Fibroblast of mammary gland (primary cell): ENCODE measurements at regions not wholly inside any gene's neighbourhood (a gene's known extent, or its start where the extent isn't known, plus 50 kb on each side); places are given as distances from the start of the nearest gene placed in this dataset.
"Not testable (repeated sequence)": the region's sequence is repeated elsewhere in the genome, so short reads cannot be mapped to it uniquely, and the experiment has no call there.

ENCODE experiments used
- DNase-seq: peaks from one replicate; pipeline ENCODE4 v3.0.0-alpha.2; 2010; ENCODE audit warnings: low read depth
- H3K4me3 ChIP-seq: 2 replicates; pipeline ENCODE4 v1.5.1; 2011; ENCODE audit warnings: low read depth, mild to moderate bottlenecking, low read length, moderate library complexity; ENCODE audit not compliant: control insufficient read depth

DNA sequence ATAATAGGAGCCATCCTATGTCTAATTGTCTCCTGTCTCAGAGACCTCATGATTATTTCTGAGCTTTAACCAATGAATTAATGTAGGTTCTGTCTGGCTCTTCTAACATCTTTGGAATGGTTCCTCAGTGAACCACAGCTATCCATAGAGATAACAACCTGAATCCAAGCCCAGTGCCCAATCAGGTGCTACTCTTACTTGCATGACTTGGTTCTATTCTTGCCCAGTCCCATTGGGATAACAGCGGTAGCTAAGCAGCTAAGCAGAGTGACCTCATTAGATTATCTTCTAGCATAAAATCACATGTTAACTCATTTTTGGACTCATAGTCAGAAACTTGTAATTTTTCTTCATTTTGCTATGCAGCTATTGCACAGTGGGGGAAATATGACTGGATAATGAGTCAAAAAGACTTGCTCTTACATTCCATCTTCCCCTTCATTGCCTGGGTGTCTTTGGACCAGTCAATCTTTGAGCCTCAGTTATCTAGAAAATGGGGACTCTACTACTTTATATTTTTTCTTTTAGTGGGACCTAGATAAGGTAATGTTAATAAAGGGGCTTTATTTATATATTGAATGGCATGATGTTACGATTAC, 309.1 kb upstream of the NOTCH2NLA start:
- not testable (repeated sequence) for H3K4me3 ChIP-seq

DNA sequence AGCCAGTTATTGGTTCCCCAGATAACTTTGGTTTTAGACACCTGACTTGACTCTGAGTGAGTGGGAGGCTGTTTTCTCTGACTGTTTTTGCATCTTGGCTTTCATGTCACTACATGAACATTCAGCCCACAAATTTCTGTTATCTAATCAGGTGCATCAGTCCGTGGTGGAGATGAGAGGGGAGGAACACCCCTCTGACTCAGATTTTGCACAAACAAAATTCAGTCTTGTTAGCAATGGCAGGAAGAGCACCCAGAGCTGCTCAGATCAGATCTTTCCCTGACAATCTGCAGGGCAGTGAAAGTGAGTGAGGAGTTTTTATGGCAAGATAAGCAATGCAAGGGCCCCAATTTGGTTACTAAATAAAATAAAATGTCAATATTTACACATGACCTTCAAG, 307.2 kb upstream of the NOTCH2NLA start:
- H3K4me3 ChIP-seq, result not testable (repeated sequence)

More for the DNA sequence above, 309.1 kb upstream of the NOTCH2NLA start:
- DNase-seq, result not testable (repeated sequence)

DNA sequence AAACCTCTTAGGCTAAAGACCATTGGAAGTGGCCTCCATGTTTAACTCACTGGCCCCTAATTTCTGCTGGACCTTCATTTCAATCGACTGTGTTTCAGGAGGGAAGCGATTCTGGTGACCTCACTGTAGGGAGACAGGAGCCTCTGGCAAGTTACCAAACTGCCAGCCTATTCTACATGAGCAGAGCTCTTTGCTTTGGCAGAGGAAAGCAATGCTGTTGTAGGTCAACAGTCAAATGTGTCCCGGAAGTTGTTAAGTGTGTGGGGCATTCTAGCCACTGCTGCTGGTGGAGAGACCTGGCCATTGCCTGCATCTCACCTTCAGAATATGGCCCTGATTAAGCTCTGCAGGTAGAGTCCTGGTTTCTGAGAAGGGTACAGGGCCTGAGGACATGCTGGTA, 306.8 kb upstream of the NOTCH2NLA start:
- not testable (repeated sequence) for DNase-seq, H3K4me3 ChIP-seq

More for the DNA sequence above, 307.2 kb upstream of the NOTCH2NLA start:
- DNase-seq, result not testable (repeated sequence)

DNA sequence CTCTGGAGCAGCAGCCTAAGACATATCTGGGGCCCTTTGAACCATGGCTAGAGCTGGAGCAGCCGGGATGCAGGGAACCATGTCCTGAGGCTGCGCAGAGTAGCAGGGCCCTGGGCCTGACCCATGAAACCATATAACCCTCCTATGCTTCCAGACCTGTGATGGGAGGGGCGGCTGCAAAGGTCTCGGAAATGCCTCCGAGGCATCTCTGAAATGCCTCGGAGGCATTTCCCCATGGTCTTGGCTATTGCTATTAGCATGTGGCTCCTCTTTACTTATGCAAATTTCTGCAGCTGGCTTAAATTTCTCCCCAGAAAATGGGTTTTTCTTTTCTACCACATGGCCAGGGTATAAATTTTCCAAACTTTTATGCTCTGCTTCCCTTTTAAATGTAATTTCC, 302.1 kb upstream of the NOTCH2NLA start:
- DNase-seq, H3K4me3 ChIP-seq: not testable (repeated sequence)

DNA sequence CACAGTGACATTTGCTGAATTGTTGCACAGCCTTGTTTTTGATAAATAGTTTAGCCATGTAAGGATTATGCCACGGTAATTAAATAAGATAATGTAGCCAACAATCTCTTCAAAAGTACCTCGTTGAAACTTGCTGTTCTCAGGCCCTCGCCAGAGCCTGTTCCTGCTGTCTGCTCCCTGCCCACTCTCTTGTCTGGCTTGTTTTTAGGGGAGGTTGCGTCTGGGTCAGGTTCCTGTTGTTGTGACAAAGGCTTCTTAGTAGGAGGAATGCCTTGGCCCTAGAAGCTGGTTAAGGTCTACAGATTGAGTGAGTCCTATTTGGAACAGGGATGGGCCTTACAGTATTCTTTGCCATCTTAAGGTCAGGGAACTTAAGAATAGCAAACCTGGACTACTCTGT, 294.0 kb upstream of the NOTCH2NLA start:
- not testable (repeated sequence) for H3K4me3 ChIP-seq, DNase-seq

DNA sequence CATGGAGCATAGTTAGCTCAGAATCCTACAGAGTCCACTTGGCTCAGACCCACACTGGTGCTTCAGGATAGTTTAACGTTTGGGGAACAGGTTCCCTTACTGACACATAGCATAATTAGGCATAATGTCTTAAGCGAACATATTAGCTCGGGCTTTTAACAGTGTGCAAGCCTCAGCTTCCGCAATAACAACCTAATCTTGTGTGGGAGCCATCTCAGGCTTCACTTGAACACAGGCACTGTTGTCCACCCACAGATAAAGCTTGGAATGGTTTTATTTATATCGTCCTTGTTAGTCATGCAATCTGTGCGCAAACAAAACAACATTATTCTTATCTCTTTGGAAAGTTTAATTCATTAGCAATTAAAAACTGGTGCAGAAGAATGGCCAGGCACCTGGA, 293.5 kb upstream of the NOTCH2NLA start:
- not testable (repeated sequence) for DNase-seq, H3K4me3 ChIP-seq

DNA sequence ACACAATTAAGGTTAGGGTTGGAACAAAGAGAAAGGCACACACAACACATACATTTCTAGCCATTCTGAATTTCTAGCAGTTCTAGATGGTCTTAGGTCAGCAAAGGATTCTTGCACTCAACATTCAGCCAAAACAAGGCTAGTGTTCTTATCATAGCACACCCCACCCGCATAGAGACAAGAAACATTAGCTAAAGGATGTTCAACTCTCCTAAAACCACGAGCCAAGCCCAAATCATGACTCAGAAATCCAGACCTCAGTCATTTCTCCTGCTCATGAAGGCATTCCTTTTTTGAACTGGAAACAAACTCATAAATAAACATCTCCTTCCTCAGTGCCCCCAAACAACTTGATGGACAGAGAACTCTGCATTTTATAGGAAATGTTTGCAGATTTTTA, 293.0 kb upstream of the NOTCH2NLA start:
- not testable (repeated sequence) for DNase-seq, H3K4me3 ChIP-seq

DNA sequence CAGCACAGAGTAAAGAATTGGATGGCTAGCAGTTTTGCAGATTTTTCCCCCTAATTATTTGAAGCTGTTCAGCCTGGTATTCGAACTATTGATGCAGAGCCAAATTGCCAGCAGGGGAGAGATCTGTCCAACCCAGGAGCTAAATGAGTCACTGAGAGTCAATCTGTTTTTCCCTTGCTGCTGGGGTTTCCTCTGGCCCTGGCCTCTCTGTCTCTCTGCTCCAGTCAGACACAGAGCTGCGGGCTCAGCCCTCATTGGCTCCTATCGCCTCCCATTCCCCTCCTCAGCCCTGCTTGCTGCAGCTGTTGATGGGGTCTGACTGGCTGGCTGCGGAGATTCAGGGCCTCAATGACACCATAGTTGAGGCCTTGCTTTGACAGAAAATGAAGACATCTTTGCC, 284.9 kb upstream of the NOTCH2NLA start:
- DNase-seq, H3K4me3 ChIP-seq: not testable (repeated sequence)

DNA sequence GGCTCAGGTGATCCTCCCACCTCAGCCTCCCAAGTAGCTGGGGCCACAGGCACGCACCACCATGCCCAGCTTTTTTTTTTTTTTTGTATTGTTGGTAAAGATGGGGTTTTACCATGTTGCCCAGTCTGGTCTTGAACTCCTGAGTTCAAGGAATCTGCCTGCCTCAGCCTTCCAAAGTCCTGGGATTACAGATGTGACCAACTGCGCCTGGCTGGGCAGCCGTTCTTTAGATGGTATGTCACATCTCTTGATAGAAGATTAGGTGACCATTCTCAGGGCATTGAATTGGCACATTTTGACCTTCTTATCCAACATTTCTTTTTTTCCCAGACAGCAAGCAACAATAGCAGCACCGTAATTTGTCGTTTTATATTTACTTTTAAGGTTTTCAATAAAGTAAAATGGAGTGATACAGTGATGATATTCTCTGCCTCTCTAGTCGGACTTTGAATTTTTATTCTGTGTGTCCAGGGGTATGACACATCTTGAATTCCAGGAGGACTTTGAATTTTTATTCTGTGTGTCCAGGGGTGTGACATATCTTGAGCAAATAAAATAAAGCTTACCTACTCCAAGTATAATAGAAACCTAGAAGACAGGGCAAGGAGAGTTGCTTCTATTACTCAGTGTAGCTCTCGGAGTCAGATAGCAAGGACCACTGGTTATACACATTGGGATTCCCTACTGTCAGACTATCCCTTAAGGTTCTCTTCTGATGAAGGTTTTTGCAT, 282.4 kb upstream of the NOTCH2NLA start:
- DNase-seq, H3K4me3 ChIP-seq: not testable (repeated sequence)

DNA sequence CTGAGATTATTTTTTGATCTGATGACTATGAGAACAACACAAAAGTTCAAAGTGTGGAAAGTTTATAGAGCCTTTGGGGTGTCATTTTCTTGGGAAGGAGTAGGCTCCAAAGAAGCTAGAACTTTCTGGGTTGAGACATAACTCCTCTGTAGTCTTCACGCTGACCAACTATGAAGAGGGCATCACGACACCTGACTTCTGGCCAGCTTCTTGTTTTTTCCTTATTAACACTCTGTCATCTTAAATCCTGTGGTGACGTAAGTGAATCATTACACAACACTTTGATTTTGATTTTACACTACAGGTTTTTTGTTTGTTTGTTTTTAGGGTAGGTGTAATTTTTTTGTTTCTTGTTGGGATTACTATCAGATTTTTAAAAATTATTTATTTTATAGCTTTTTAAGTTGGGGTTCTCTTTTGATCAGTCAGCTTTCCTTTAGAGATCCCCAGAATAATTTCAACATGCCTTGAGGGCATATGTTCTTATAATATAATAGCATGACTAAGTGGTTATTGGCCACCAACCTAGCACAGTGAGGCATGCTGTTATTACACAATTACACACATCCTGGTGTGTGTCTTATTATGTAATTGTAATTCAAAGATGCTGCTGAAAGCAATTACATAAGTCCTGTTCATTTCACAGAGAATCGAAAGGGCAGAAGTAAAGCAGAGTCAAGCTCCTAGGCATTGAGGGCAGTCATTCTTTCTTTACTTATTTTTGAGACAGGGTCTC, 281.6 kb upstream of the NOTCH2NLA start:
- not testable (repeated sequence) for H3K4me3 ChIP-seq, DNase-seq

DNA sequence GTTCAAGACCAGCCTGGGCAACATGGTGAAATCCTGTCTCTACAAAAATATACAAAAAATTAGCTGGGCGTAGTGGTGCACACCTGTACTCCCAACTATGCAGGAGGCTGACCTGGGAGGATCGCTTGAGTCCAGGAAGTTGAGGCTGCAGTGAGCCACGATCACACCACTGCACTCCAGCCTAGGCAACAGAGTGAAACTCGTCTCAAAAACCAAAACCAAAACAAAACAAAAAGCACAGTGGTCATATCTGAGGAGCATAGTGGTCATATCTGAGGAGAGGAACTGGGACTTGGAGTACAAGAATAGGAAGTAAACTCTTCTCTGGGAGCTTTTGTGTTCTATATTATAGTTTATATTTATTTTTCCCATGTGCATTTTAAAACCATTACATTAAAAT, 275.3 kb upstream of the NOTCH2NLA start:
- H3K4me3 ChIP-seq, DNase-seq: not testable (repeated sequence)

DNA sequence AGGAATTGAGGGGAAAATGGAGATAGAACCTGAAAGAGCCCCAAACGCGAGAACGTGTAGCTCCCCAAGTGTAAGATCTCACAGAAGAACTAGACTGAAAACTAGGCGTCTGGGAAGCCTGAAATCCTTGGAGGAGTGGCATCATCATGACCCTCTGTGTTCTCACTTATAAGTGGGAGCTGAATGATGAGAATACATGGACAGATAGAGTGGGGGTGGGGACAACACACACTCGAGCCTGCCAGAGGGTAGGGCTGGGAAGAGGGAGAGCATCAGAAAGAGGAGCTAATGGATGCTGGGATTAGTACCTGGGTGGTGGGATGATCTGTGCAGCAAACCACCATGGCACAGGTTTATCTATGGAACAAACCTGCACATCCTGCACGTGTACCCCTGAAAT, 258.7 kb upstream of the NOTCH2NLA start:
- not testable (repeated sequence) for H3K4me3 ChIP-seq, DNase-seq

DNA sequence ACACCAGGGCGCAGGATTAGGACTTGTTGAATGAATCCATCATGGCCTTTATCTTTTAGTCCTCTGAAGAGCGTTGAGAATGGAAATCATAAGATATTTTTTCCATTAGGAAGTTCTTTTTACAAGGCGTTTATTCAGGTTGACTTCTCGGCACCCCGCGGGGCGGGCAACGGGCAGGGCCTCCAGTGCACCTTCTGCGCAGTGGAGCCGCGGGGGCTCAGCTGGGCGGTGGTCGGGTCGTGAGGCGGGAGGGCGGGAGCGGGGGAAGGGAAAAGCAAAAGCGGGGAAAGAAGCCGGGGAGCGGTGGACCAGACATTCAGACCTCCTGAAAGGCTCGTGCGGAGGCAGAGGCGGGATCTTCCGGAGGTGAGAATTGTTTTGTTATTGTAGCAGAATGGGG, 258.3 kb upstream of the NOTCH2NLA start:
- peak overlapping the region; percentile 28 for H3K4me3 ChIP-seq
- DNase-seq, result not testable (repeated sequence)

DNA sequence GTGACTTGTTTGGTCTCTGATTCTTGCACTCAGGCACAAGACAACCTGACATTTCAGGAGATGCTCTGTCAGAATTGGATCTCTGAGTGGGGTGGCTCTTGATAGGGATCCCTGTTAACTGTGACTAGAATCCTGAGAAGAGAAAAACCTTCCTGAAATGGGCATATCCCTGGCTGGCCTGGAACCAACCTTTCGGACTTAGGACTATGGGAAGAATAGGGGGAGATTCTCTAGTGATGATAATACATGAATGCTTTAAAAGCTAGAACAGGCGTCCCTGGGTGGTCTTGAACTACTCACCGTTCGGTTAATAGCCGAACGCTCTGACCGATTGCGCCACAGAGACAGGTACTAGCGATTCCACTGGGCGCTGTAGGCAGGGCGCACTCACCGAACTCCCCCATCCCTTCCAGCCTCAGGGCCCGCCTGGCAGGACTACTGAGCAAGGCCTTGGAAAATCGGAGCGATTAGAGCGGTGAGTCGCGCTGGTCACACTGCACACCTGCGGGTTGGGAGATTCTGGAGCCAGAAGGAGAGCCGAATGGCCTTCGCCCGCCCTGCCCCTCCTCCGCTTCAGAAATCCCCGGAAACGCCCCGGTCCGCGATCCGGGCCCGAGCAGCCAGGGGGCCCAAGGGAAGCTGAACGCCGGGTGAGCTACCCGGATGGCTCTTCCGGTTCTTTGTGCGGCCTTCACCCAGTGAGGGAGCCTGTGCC, 257.6 kb upstream of the NOTCH2NLA start:
- H3K4me3 ChIP-seq, result peak overlapping the region; percentile 41
- peak; percentile 9 for DNase-seq

DNA sequence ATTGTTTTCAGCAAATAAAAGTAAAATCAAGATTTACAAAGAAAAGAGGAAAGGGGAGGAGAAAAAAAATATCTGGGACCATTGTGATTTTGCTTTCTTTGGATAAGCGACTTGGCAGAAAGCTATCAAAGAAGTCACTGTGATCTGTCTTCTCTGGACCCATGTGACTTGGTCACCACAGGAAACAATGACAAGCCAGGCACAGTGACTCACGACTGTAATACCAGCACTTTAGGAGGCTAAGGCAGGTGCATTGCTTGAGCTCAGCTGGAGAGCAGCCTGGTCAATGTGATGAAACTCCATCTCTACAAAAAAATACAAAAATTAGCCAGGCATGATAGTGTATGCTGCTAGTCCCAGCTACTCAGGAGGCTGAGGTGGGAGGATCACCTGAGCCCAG, 255.4 kb upstream of the NOTCH2NLA start:
- H3K4me3 ChIP-seq, DNase-seq: not testable (repeated sequence)

DNA sequence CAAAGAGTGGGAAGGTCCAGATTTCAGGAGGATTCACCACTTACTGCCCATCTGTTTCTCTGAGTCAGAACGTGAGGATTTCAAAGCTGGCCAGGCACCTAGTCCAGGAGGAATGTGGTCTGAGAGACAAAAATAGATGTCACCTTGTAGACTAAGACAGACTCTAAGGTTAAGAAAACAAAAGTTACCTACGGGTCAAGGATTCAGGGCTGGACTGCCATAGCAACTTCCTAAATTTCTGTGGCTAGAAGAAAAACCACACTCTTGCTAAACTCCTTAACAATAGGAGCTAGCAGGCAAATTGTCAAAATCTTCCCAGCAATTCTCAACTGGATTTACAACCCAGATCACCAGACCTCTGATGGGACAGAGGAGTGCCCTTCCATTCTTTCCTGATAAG, 250.4 kb upstream of the NOTCH2NLA start:
- DNase-seq, result peak; percentile 19
- not testable (repeated sequence) for H3K4me3 ChIP-seq
